ENCODE measurements at regions not wholly inside any gene's neighbourhood (a gene's known extent, or its start where the extent isn't known, plus 50 kb on each side); places are given as distances from the start of the nearest gene placed in this dataset.

- no peak for TF ChIP-seq ZNF318 (IDR thresholded peaks at IDR 0.05; ENCODE audit: borderline replicate concordance in 1 of 2, low read depth in 1 of 2)
- TF ChIP-seq TARDBP (IDR thresholded peaks at IDR 0.05) = no peak
- no peak for TF ChIP-seq MAFK (IDR thresholded peaks at IDR 0.05; ENCODE audit: low read length)
- no peak for TF ChIP-seq ZNF124 (CRISPR knock-in tag; IDR thresholded peaks at IDR 0.05)
Measured at GRCh38 chr4:38319456-38320342, 344.3 kb upstream of the KLF3 start (continued).

Data from K562 (cell line).